NCI-H2081 (cell line): ENCODE measurements at regions not wholly inside any gene's neighbourhood (a gene's known extent, or its start where the extent isn't known, plus 50 kb on each side); places are given as distances from the start of the nearest gene placed in this dataset.
A peak's percentile ranks its signal among the peaks of the same experiment; 100 is the strongest.

Experiments used
- DNase-seq, 2 experiments: peaks; one replicate each; lab custom pipeline; 2025; lab: John Stamatoyannopoulos, UW

GRCh38 chr16:79297296-79297695 is 303.2 kb downstream of the MAF start:
- DNase-seq = no peak

- no peak for DNase-seq
These were observed 304.0 kb downstream of the MAF start for GRCh38 chr16:79296491-79296890.

- DNase-seq = no peak
These were observed 304.8 kb downstream of the MAF start for GRCh38 chr16:79295746-79296145.

- DNase-seq = no peak
These were observed 305.4 kb downstream of the MAF start for GRCh38 chr16:79295162-79295561.

- DNase-seq = no peak
These were observed 306.0 kb downstream of the MAF start for GRCh38 chr16:79294568-79294967.

- no peak for DNase-seq
These were observed 306.6 kb downstream of the MAF start for GRCh38 chr16:79293836-79294460.

GRCh38 chr16:79288066-79288465 is 312.5 kb downstream of the MAF start:
- no peak for DNase-seq

GRCh38 chr16:79287424-79287917 is 313.1 kb downstream of the MAF start:
- DNase-seq = no peak

GRCh38 chr16:79286646-79287423 is 313.7 kb downstream of the MAF start:
- DNase-seq = peak; percentile 60 to 84

GRCh38 chr16:79284766-79285165 is 315.8 kb downstream of the MAF start:
- DNase-seq = no peak

- DNase-seq = no peak
These were observed 317.0 kb downstream of the MAF start for GRCh38 chr16:79283578-79283977.

- DNase-seq = no peak
These were observed 317.7 kb downstream of the MAF start for GRCh38 chr16:79282806-79283205.

- no peak for DNase-seq
These were observed 322.0 kb downstream of the MAF start for GRCh38 chr16:79278506-79278905.

GRCh38 chr16:79276501-79276900 is 324.0 kb downstream of the MAF start:
- no peak for DNase-seq

GRCh38 chr16:79274264-79274663 is 326.3 kb downstream of the MAF start:
- DNase-seq = no peak

- DNase-seq = no peak
These were observed 328.4 kb downstream of the MAF start for GRCh38 chr16:79272141-79272577.

- no peak for DNase-seq
These were observed 329.0 kb downstream of the MAF start for GRCh38 chr16:79271583-79271982.

GRCh38 chr16:79270011-79270410 is 330.5 kb downstream of the MAF start:
- no peak for DNase-seq

- no peak for DNase-seq
These were observed 331.2 kb downstream of the MAF start for GRCh38 chr16:79269211-79269863.

GRCh38 chr16:79267781-79268180 is 332.8 kb downstream of the MAF start:
- no peak for DNase-seq

- DNase-seq = no peak
These were observed 333.4 kb downstream of the MAF start for GRCh38 chr16:79267146-79267545.

- no peak for DNase-seq
These were observed 334.8 kb downstream of the MAF start for GRCh38 chr16:79265701-79266100.

GRCh38 chr16:79265196-79265595 is 335.3 kb downstream of the MAF start:
- DNase-seq = no peak
